ENCODE measurements at regions not wholly inside any gene's neighbourhood (a gene's known extent, or its start where the extent isn't known, plus 50 kb on each side); places are given as distances from the start of the nearest gene placed in this dataset.

DNA sequence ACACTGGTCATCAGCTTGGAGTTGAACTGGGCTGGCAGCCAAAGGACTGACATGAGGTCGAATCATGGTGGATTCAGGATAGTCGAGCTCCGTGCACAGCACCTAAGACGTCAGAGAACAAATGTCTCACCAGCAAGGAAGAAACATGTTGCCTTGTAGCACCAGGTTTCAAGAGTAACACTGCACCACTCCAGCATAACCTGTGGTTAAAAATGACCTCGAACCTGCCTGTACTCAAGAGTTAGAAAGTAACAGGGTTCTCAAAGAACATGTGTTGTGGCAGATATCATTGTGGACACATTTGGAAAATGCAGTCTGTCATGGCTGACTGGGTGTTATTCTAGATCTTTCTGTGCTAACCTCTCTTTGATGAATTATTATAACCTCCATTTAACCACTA lies 511.6 kb downstream of the CDH26 start:
- Histone ChIP-seq H4K20me1 (ENCODE audit: insufficient read depth, low read length) (no peaks in the 10 kb centered on the region), H3K9me3 (ENCODE audit: control insufficient read depth, insufficient read depth, low read length) (peaks cover 6% of the 10 kb centered on the region), H3K23ac (ENCODE audit: low read depth, low read length) (no peak overlapping the region), H3K4me3 (ENCODE audit: insufficient read depth, low read depth, low read length) (no peak overlapping the region), H2BK120ac (ENCODE audit: low read depth, low read length) (no peak overlapping the region), H4K8ac (ENCODE audit: low read depth in 2 of 2, low read length in 2 of 2) (no peak overlapping the region), H3K27ac (ENCODE audit: insufficient read depth, low read length) (no peak overlapping the region), H3K18ac (ENCODE audit: low read depth, low read length) (no peak overlapping the region), H3K4me2 (ENCODE audit: low read depth, low read length) (no peak overlapping the region), H3K9ac (ENCODE audit: low read depth, low read length) (no peak overlapping the region), H2AK9ac (replicated peaks; ENCODE audit: low read depth, low read length, poor library complexity) (no peak overlapping the region), H4K5ac (ENCODE audit: low read depth, low read length) (no peak overlapping the region), H2AK5ac (ENCODE audit: low read depth, low read length) (no peak overlapping the region), H3K4me1 (ENCODE audit: control insufficient read depth, insufficient read depth, low read length) (no peaks in the 10 kb centered on the region), H2BK5ac (ENCODE audit: low read depth, low read length, poor library complexity, severe bottlenecking) (no peak overlapping the region), H2AFZ (replicated peaks; ENCODE audit: low read length, poor library complexity) (no peak overlapping the region), H2BK20ac (ENCODE audit: low read depth, low read length) (no peak overlapping the region), H4K91ac (ENCODE audit: insufficient read depth, low read depth, low read length) (no peak overlapping the region), H3K4ac (ENCODE audit: low read depth, low read length) (no peak overlapping the region), H3K14ac (replicated peaks; ENCODE audit: low read depth, low read length) (no peak overlapping the region), H3K9me1 (ENCODE audit: insufficient read depth, low read length) (no peaks in the 10 kb centered on the region), H2BK15ac (ENCODE audit: low read depth, low read length) (no peak overlapping the region), H3K27me3 (ENCODE audit: control insufficient read depth, insufficient read depth, low read length) (no peaks in the 10 kb centered on the region; the same call in 1 of the 2 replicates), H3K79me1 (ENCODE audit: low read depth in 1 of 2, low read length in 2 of 2) (no peaks in the 10 kb centered on the region), H3K36me3 (ENCODE audit: control insufficient read depth, insufficient read depth, low read length) (no peaks in the 10 kb centered on the region), H3K56ac (ENCODE audit: extremely low read depth, insufficient read depth, low read length) (no peak overlapping the region)
- in situ Hi-C loops (cut with MboI; ENCODE audit: low sequenced_read_pairs) = no loop called here
- DNase-seq (no peak), ATAC-seq (ENCODE audit: low read depth) (no peak)
- dilution Hi-C loops (cut with HindIII; ENCODE audit: low sequenced_read_pairs, unreplicated experiment) = no loop called here
- 33% methylated on average over 1 of the region's 5 CpGs; no CpG with 5 or more reads in 1 of the 2 experiments for WGBS, 2 experiments (ENCODE audit: extremely low coverage in 2 of 2, insufficient read length in 1 of 2)
- POLR2A ChIA-PET (ENCODE audit: unreplicated experiment) = no interaction called here
- BruUV-seq (replicated peaks) = no TSS peak
- CTCF ChIA-PET = interaction anchor here (1.0 kb wide), 1 partner anchor 12 kb away, joined by 3 read pairs; no protein-coding TSS in a partner anchor
- no peak for TF ChIP-seq CTCF (conservative IDR thresholded peaks at IDR 0.05; ENCODE audit: low read depth, low read length)
- TF ChIP-seq, protein P1, sequence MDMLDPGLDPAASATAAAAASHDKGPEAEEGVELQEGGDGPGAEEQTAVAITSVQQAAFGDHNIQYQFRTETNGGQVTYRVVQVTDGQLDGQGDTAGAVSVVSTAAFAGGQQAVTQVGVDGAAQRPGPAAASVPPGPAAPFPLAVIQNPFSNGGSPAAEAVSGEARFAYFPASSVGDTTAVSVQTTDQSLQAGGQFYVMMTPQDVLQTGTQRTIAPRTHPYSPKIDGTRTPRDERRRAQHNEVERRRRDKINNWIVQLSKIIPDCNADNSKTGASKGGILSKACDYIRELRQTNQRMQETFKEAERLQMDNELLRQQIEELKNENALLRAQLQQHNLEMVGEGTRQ (IDR thresholded peaks at IDR 0.05; ENCODE audit: low read depth, low read length) = no peak
- no peak for TF ChIP-seq POLR2A (IDR thresholded peaks at IDR 0.05; ENCODE audit: low read depth, low read length)
- no peak for TF ChIP-seq FOS (IDR thresholded peaks at IDR 0.05; ENCODE audit: low read depth, low read length)
- TF ChIP-seq RCOR1 (IDR thresholded peaks at IDR 0.05; ENCODE audit: insufficient replicate concordance, low read length) = no peak
- TF ChIP-seq CHD1 (IDR thresholded peaks at IDR 0.05; ENCODE audit: low read depth, low read length) = no peak
- no peak for TF ChIP-seq SMC3 (IDR thresholded peaks at IDR 0.05; ENCODE audit: low read depth, low read length)
- TF ChIP-seq NFE2L2 (IDR thresholded peaks at IDR 0.05; ENCODE audit: low read depth, low read length) = no peak
- TF ChIP-seq CEBPB (IDR thresholded peaks at IDR 0.05; ENCODE audit: low read depth, low read length) = no peak
- no peak for TF ChIP-seq MAFK (IDR thresholded peaks at IDR 0.05; ENCODE audit: low read depth, low read length)
- no peak for TF ChIP-seq BHLHE40 (IDR thresholded peaks at IDR 0.05; ENCODE audit: low read depth, low read length)
- no peak for TF ChIP-seq RAD21 (IDR thresholded peaks at IDR 0.05; ENCODE audit: low read length)
- TF ChIP-seq RFX5 (IDR thresholded peaks at IDR 0.05; ENCODE audit: low read depth, low read length) = no peak
- no peak for TF ChIP-seq MXI1 (IDR thresholded peaks at IDR 0.05; ENCODE audit: borderline replicate concordance, low read depth, low read length)
- TF ChIP-seq MAZ (IDR thresholded peaks at IDR 0.05; ENCODE audit: borderline replicate concordance, low read depth, low read length) = no peak
- TF ChIP-seq, protein P2, sequence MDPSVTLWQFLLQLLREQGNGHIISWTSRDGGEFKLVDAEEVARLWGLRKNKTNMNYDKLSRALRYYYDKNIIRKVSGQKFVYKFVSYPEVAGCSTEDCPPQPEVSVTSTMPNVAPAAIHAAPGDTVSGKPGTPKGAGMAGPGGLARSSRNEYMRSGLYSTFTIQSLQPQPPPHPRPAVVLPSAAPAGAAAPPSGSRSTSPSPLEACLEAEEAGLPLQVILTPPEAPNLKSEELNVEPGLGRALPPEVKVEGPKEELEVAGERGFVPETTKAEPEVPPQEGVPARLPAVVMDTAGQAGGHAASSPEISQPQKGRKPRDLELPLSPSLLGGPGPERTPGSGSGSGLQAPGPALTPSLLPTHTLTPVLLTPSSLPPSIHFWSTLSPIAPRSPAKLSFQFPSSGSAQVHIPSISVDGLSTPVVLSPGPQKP (IDR thresholded peaks at IDR 0.05; ENCODE audit: borderline replicate concordance, low read depth, low read length) = no peak
- intact Hi-C loops (cut with micrococcal nuclease) = no loop called here
